Mammary epithelial cell (primary cell): ENCODE measurements at regions not wholly inside any gene's neighbourhood (a gene's known extent, or its start where the extent isn't known, plus 50 kb on each side); places are given as distances from the start of the nearest gene placed in this dataset.
"Not testable (repeated sequence)": the region's sequence is repeated elsewhere in the genome, so short reads cannot be mapped to it uniquely, and the experiment has no call there.

Source experiments
- EZH2 ChIP-seq: IDR thresholded peaks from 2 replicates; pipeline ENCODE4 v1.6.1; 2012; ENCODE audit warnings: low read length, inconsistent platforms, borderline replicate concordance
- TF ChIP-seq, protein P1 (sequence below), 2 donors: IDR thresholded peaks in 1 of 2; conservative IDR thresholded peaks in 1 of 2; 2 replicates each; pipeline ENCODE4 v1.5.1; 2011 to 2012; ENCODE audit warnings: inconsistent platforms in 2 of 2, low read length in 2 of 2, mild to moderate bottlenecking in 2 of 2, control low read depth in 1 of 2, low read depth in 1 of 2; ENCODE audit not compliant: insufficient read depth in 1 of 2; ENCODE audit errors: extremely low read depth in 1 of 2

GRCh38 chr7:136431736-136432135 lies 436.7 kb upstream of the CHRM2 start:
- TF ChIP-seq, protein P1, sequence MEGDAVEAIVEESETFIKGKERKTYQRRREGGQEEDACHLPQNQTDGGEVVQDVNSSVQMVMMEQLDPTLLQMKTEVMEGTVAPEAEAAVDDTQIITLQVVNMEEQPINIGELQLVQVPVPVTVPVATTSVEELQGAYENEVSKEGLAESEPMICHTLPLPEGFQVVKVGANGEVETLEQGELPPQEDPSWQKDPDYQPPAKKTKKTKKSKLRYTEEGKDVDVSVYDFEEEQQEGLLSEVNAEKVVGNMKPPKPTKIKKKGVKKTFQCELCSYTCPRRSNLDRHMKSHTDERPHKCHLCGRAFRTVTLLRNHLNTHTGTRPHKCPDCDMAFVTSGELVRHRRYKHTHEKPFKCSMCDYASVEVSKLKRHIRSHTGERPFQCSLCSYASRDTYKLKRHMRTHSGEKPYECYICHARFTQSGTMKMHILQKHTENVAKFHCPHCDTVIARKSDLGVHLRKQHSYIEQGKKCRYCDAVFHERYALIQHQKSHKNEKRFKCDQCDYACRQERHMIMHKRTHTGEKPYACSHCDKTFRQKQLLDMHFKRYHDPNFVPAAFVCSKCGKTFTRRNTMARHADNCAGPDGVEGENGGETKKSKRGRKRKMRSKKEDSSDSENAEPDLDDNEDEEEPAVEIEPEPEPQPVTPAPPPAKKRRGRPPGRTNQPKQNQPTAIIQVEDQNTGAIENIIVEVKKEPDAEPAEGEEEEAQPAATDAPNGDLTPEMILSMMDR (conservative IDR thresholded peaks at IDR 0.05 in 1 of 2, IDR thresholded peaks at IDR 0.05 in 1 of 2; ENCODE audit: extremely low read depth in 1 of 2, insufficient read depth in 1 of 2, low read depth in 1 of 2, low read length in 2 of 2) = not testable (repeated sequence)
- not testable (repeated sequence) for TF ChIP-seq EZH2
